ENCODE measurements at regions not wholly inside any gene's neighbourhood (a gene's known extent, or its start where the extent isn't known, plus 50 kb on each side); places are given as distances from the start of the nearest gene placed in this dataset.

DNA sequence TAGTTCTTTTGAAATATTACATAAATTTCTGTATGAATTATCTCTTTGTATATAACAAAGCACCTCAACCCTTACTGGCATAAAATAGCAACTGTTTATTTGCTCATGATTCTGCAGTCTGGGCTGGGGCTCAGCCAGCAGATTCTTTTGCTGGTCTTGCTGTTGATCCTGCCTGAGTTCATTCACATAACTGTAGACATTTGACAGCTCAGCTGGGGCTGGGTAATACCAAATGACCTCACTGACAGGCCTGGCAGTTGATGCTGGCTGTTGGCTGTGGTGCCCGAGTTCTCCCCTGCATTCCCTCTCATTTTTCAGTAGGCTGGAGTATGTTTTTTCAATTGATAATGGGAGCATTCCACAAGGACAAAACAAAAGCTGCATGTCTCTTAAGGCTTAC is 449.9 kb upstream of the GOLIM4 start:
- TF ChIP-seq, protein P1, sequence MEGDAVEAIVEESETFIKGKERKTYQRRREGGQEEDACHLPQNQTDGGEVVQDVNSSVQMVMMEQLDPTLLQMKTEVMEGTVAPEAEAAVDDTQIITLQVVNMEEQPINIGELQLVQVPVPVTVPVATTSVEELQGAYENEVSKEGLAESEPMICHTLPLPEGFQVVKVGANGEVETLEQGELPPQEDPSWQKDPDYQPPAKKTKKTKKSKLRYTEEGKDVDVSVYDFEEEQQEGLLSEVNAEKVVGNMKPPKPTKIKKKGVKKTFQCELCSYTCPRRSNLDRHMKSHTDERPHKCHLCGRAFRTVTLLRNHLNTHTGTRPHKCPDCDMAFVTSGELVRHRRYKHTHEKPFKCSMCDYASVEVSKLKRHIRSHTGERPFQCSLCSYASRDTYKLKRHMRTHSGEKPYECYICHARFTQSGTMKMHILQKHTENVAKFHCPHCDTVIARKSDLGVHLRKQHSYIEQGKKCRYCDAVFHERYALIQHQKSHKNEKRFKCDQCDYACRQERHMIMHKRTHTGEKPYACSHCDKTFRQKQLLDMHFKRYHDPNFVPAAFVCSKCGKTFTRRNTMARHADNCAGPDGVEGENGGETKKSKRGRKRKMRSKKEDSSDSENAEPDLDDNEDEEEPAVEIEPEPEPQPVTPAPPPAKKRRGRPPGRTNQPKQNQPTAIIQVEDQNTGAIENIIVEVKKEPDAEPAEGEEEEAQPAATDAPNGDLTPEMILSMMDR (IDR thresholded peaks at IDR 0.05; ENCODE audit: control insufficient read depth, extremely low read depth, insufficient read depth) = no peak
- H3K4me3 ChIP-seq (ENCODE audit: low read depth, low read length) = no peak overlapping the region
- no peak for DNase-seq (ENCODE audit: low read depth)

DNA sequence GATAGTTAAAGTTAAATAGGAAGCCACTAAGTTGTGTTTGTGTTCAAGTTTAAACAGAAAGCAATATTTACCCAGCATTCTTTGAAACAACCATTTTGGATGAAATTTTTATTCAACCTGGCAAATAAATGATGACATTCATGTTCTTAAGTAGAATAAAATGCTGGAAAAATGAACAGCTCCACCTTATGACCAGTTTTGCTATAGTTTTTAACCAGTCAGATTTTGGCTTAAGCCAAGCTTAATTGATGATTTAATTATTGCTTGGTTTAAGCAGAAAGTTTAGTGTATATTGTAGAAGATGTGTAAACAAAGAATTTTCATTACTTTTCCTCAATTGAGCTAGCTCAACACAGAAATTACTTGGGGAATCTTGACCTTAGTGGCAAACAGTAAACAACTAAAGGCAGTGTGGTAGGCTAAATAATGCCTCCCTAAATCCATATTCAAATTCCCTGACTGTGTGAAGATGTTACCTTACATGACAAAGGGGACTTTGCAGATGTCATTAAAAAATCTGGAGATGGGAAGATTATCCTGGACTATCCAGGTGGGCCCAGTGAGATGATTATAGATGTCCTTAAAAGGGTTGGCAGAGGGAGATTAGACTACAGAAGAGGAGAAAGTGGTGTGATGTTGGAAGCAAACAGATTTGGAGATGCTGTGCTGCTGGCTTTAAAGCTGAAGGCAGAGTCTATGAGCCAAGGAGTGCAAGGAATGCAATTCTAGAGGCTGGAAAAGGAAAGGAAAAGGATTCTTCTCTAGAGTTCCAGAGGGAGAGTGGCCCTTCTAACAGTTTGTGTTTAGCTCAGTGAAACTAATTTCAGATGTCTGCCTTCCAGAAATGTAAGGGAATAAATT is 448.6 kb upstream of the GOLIM4 start:
- DNase-seq (ENCODE audit: low read depth) = no peak

DNA sequence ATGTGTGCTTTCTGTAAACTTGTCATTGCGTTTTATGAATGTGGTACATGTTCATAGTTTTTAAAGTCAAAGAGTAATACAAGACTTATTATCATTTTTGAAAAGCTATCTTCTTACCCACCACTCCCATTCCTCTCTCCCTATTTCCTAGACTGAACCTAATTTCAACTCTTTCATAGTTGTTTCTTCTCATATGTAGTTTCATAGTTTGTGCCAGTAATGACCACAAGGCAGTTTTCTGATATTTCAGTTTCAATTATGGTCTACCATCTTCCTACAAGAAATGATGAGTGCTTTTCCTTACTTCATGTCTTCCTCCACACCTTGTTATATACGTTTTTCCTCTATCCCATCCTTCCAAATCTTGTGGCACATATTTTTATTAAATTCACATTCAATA is 445.0 kb upstream of the GOLIM4 start:
- no peak for DNase-seq (ENCODE audit: low read depth)
- TF ChIP-seq, protein P1 (IDR thresholded peaks at IDR 0.05; ENCODE audit: control insufficient read depth, extremely low read depth, insufficient read depth) = no peak
- H3K4me3 ChIP-seq (ENCODE audit: low read depth, low read length) = no peak overlapping the region

More for the DNA sequence above, 448.6 kb upstream of the GOLIM4 start:
- H3K4me3 ChIP-seq (ENCODE audit: low read depth, low read length) = no peak overlapping the region
- TF ChIP-seq, protein P1 (IDR thresholded peaks at IDR 0.05; ENCODE audit: control insufficient read depth, extremely low read depth, insufficient read depth) = no peak

DNA sequence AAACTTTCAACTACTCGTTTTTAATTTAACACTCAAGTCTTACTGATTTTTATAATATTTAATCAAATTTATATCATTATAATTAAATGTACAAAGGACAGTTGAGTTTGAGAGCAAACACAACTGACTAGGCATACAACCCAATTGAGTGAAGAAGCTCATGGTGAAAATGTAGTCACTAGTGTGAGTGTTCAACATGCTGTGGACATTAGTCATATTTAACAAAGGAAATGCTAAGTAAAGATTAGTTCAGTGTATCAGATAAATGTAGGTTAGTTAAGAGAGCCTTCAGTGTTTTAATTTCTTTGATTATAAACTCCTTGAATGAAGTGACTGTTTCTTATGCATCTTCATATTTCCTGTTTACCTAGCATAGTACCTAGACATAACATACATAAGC is 444.2 kb upstream of the GOLIM4 start:
- DNase-seq (ENCODE audit: low read depth) = no peak
- TF ChIP-seq, protein P1 (IDR thresholded peaks at IDR 0.05; ENCODE audit: control insufficient read depth, extremely low read depth, insufficient read depth) = no peak
- no peak overlapping the region for H3K4me3 ChIP-seq (ENCODE audit: low read depth, low read length)

DNA sequence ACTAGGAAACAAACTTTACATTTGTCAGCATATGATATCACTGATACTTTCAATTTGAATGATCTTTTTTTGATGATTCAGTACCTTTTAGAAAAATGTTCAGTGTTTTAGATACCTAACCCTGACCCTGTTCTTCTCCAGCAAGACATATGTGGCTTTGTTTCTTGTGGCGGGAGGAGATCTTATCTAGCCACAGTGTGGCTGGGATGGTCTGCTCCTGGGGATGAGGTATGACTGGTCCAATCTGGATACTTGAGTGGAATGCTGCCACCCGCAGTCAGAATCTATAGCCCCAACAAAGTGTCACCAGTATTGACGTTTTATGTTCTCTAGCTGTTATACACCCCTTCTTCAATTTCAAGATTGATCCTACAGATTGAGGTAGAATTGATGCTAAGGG is 439.0 kb upstream of the GOLIM4 start:
- no peak for DNase-seq (ENCODE audit: low read depth)
- TF ChIP-seq, protein P1 (IDR thresholded peaks at IDR 0.05; ENCODE audit: control insufficient read depth, extremely low read depth, insufficient read depth) = no peak
- no peak overlapping the region for H3K4me3 ChIP-seq (ENCODE audit: low read depth, low read length)

DNA sequence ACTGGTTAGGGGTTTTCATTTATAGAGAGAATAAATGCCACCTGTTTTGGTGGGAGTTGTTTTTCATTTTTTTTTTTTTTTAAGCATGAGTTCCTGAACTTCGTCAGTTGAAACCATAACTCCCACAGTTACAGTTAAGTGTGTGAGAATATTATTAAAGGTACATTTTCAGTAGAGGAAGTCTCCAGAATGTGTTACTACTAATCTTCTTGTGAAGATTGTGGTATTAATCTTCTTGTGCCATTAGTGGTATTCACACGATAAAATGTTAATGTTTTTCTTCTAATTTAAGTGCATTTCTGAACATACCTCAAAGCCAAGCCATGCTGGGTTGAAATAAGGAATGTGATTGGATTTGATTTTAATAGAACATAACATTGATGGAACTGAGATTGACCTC is 437.9 kb upstream of the GOLIM4 start:
- DNase-seq (ENCODE audit: low read depth) = no peak
- TF ChIP-seq, protein P1 (IDR thresholded peaks at IDR 0.05; ENCODE audit: control insufficient read depth, extremely low read depth, insufficient read depth) = no peak
- H3K4me3 ChIP-seq (ENCODE audit: low read depth, low read length) = no peak overlapping the region

DNA sequence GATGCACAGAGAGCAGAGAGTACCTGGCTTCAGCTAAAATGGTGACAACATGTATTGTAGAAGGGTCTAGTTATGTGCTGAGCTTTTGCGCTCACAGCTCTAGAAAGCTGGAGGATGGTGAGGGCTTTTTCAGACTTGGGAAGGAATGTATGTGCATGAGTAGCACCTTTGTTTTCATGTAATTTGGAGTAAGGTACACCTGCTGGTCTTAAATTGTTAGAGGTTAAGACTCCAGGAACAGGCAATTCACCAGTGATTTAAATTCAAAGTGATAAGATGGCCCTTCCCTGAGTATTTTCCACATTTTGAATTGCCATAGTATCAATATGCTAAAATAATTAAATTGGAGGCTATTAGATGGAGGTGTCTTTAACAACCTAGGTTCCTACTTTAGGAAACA is 436.4 kb upstream of the GOLIM4 start:
- TF ChIP-seq, protein P1 (IDR thresholded peaks at IDR 0.05; ENCODE audit: control insufficient read depth, extremely low read depth, insufficient read depth) = no peak
- no peak overlapping the region for H3K4me3 ChIP-seq (ENCODE audit: low read depth, low read length)
- no peak for DNase-seq (ENCODE audit: low read depth)
